HFFc6 (cell line): ENCODE measurements at regions not wholly inside any gene's neighbourhood (a gene's known extent, or its start where the extent isn't known, plus 50 kb on each side); places are given as distances from the start of the nearest gene placed in this dataset.

Experiments
- DNase-seq: peaks from one replicate; pipeline ENCODE4 v3.0.0-alpha.2; 2018
- H3K27ac Mint-ChIP-seq: 2 replicates; pipeline ENCODE4 v1.8.0; 2020; ENCODE audit warnings: mild to moderate bottlenecking, mixed read lengths
- H3K27me3 Mint-ChIP-seq: 2 replicates; pipeline ENCODE4 v1.8.0; 2021; ENCODE audit warnings: mild to moderate bottlenecking, moderate library complexity, mixed read lengths; ENCODE audit not compliant: insufficient read depth
- H3K36me3 Mint-ChIP-seq: 2 replicates; pipeline ENCODE4 v1.8.0; 2021; ENCODE audit warnings: low read depth, mixed read lengths
- H3K4me1 Mint-ChIP-seq: 2 replicates; pipeline ENCODE4 v1.8.0; 2020; ENCODE audit warnings: low read depth, mixed read lengths
- H3K4me3 Mint-ChIP-seq: 2 replicates; pipeline ENCODE4 v1.8.0; 2020; ENCODE audit warnings: mild to moderate bottlenecking, moderate library complexity, mixed read lengths
- H3K9me3 Mint-ChIP-seq: 2 replicates; pipeline ENCODE4 v1.8.0; 2020; ENCODE audit warnings: mild to moderate bottlenecking, mixed read lengths
- TF ChIP-seq, protein P1 (sequence below): fragments of 200-600 bp; sonication (generic); IDR thresholded peaks from 2 replicates; pipeline ENCODE4 v1.5.0; 2021; ENCODE audit warnings: antibody characterized with exemption, mild to moderate bottlenecking

DNA sequence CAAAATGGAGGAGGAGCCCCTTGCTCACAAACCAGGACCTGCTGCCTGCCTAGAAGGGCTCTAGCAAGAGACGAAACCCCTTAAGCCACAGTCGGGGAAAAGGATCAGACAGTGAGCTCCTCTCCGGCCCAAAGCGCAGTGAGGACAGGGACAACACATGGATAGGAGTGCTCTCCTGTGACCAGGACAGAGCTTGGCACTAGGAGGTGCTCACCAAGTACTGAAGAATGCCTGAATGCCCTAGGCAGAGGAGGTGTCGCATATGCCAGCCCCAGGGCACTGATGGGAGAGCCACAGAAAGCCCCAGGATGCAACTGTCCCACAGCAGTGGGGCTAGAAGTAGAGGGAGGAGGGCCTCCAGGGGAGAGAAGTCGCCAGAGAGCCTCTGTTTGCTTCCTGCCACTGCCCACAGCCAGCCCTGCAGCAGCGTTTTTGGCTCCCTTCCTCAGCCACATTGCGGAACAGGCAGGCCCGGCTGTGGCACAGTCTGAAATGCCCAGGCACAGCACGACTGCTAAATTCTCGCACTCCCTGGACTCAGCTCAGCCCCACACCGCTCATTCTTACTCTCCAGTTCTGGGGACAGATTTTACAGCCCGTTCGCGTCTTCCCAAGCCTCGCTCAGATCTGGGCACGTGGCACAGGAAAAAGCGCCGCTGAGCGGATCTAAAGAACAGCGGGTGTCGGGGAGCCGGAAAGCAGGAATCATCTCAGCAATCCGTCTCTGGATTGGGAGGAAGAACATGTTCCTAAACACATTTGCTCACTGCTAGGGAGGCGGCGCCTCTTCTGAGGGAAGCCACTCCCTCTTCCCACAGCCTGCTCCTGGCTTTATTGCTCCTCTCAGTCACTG lies 98.7 kb upstream of the POU3F3 start:
- no peak for DNase-seq
- H3K27me3 Mint-ChIP-seq: peaks cover 2% of the 10 kb centered on the region; the same call in 1 of the 2 replicates
- TF ChIP-seq, protein P1, sequence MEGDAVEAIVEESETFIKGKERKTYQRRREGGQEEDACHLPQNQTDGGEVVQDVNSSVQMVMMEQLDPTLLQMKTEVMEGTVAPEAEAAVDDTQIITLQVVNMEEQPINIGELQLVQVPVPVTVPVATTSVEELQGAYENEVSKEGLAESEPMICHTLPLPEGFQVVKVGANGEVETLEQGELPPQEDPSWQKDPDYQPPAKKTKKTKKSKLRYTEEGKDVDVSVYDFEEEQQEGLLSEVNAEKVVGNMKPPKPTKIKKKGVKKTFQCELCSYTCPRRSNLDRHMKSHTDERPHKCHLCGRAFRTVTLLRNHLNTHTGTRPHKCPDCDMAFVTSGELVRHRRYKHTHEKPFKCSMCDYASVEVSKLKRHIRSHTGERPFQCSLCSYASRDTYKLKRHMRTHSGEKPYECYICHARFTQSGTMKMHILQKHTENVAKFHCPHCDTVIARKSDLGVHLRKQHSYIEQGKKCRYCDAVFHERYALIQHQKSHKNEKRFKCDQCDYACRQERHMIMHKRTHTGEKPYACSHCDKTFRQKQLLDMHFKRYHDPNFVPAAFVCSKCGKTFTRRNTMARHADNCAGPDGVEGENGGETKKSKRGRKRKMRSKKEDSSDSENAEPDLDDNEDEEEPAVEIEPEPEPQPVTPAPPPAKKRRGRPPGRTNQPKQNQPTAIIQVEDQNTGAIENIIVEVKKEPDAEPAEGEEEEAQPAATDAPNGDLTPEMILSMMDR: no peak

DNA sequence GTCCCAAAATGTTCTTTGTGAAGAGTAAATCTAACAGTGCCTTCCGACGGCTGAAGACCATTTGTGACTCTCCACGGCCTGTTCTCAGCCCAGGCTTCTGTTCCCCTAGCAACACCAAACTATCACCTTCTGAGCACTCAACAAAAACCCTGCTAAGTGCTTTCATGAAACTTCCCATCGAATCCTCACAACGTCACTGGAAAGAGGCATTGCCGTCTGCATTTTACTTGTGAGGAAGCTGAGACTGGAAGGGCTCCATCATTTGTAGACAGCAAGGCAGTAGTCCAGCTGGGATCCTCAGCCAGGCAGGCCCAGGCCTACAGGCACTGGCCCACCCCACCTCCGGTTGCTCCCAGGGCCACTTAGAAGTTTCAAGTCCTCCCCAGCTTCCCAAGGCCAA lies 97.8 kb upstream of the POU3F3 start:
- no peaks in the 10 kb centered on the region for H3K4me1 Mint-ChIP-seq
- TF ChIP-seq, protein P1: no peak
- peaks cover 24% of the 10 kb centered on the region for H3K9me3 Mint-ChIP-seq
- no peaks in the 10 kb centered on the region for H3K36me3 Mint-ChIP-seq
- no peak overlapping the region for H3K4me3 Mint-ChIP-seq
- no peak overlapping the region for H3K27ac Mint-ChIP-seq
- H3K27me3 Mint-ChIP-seq: peaks cover 2% of the 10 kb centered on the region; the same call in 1 of the 2 replicates
- DNase-seq: no peak

More for the DNA sequence above, 98.7 kb upstream of the POU3F3 start:
- Mint-ChIP-seq H3K36me3 (no peaks in the 10 kb centered on the region), H3K4me1 (no peaks in the 10 kb centered on the region), H3K4me3 (no peak overlapping the region), H3K9me3 (peaks cover 30% of the 10 kb centered on the region), H3K27ac (no peak overlapping the region)

DNA sequence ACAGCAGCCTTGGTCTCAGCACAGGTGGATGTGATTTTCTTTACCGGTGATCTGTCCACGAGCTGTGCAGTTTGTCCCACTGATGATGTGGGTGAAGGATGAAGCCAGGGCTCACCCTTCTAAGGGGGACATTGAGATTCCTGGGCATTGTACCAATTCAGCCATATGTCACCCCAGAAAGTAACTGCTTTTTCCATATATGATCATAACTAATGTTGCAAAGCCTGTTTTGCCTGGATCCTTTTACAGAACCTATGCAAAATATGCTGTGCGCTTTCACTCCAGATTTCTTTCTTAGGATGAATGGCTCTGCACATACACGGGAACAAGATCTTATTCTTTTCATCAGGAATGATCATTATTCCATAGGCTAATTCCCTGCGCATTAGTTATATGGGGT lies 96.9 kb upstream of the POU3F3 start:
- H3K27ac Mint-ChIP-seq: no peak overlapping the region
- H3K4me1 Mint-ChIP-seq: no peaks in the 10 kb centered on the region
- H3K36me3 Mint-ChIP-seq: no peaks in the 10 kb centered on the region
- peaks cover 18% of the 10 kb centered on the region for H3K9me3 Mint-ChIP-seq
- no peak for DNase-seq
- H3K27me3 Mint-ChIP-seq: peaks cover 2% of the 10 kb centered on the region; the same call in 1 of the 2 replicates
- H3K4me3 Mint-ChIP-seq: no peak overlapping the region
- TF ChIP-seq, protein P1: no peak

DNA sequence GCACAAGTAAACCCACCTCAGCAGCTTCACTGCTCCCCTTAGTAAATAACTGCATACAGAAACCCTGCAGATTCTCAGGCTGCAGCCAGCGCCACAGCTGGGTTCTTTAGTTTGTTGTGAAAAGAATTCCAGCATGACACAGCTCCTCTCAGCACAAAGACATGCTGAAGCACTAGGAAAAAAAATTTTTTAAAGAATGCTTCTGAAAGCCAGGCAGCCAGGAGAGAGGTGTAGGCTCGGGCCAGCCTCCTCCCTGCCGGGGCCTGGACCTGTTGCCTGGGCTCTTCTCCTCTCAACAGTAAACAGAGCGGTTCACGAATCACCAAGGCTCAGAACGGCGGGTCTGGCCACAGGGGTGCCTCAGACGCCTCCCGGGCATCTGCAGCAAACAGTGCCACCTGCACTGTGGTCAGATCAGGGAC lies 95.7 kb upstream of the POU3F3 start:
- Mint-ChIP-seq H3K4me3 (no peak overlapping the region), H3K27ac (no peak overlapping the region), H3K9me3 (peaks cover 18% of the 10 kb centered on the region), H3K4me1 (no peaks in the 10 kb centered on the region), H3K27me3 (peaks cover 2% of the 10 kb centered on the region; the same call in 1 of the 2 replicates), H3K36me3 (no peaks in the 10 kb centered on the region; the same call in 1 of the 2 replicates)
- DNase-seq: no peak
- TF ChIP-seq, protein P1: no peak

DNA sequence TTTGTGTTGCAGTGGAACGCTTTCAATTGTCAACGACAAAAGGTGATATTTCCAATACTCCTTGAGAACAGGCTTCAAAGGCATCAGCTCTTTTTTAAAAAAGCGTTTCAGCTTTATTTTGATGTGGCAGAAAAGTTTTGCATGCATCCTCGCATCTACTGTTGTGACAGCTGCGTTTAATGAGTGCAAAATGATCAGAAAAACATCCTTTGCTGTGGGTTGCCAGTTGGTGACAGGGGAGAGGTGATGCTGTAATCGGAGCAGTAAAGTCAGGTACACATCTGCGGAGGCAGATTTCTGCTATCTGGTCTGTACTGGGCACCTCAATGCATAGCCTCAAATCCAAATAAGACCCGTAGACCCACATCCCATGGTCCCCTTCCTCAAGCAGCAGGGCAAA lies 91.9 kb upstream of the POU3F3 start:
- peaks cover 21% of the 10 kb centered on the region for H3K9me3 Mint-ChIP-seq
- TF ChIP-seq, protein P1: no peak

More for the DNA sequence above, 91.9 kb upstream of the POU3F3 start:
- Mint-ChIP-seq H3K4me3 (no peak overlapping the region), H3K36me3 (no peaks in the 10 kb centered on the region; the same call in 1 of the 2 replicates), H3K27ac (no peak overlapping the region), H3K4me1 (no peaks in the 10 kb centered on the region), H3K27me3 (no peaks in the 10 kb centered on the region; the same call in 1 of the 2 replicates)
- no peak for DNase-seq
